Keratinocyte (primary cell): ENCODE measurements at regions not wholly inside any gene's neighbourhood (a gene's known extent, or its start where the extent isn't known, plus 50 kb on each side); places are given as distances from the start of the nearest gene placed in this dataset.

ENCODE experiments used
- EZH2 ChIP-seq: IDR thresholded peaks from one replicate; pipeline ENCODE4 v1.6.1; 2012; ENCODE audit warnings: inconsistent platforms, mild to moderate bottlenecking, low read length, moderate library complexity
- TF ChIP-seq, protein P1 (sequence below), 3 experiments: IDR thresholded peaks in 1 of 3; conservative IDR thresholded peaks in 1 of 3; optimal IDR thresholded peaks in 1 of 3; 2 replicates in 2 of 3; 3 replicates in 1 of 3; pipeline versions ENCODE3 to v1.5.1; 2011; ENCODE audit warnings: low read length in 3 of 3, mild to moderate bottlenecking in 3 of 3, moderate library complexity in 2 of 3, control low read depth in 1 of 3, inconsistent platforms in 1 of 3; ENCODE audit not compliant: insufficient read depth in 2 of 3; ENCODE audit errors: extremely low read depth in 1 of 3

DNA sequence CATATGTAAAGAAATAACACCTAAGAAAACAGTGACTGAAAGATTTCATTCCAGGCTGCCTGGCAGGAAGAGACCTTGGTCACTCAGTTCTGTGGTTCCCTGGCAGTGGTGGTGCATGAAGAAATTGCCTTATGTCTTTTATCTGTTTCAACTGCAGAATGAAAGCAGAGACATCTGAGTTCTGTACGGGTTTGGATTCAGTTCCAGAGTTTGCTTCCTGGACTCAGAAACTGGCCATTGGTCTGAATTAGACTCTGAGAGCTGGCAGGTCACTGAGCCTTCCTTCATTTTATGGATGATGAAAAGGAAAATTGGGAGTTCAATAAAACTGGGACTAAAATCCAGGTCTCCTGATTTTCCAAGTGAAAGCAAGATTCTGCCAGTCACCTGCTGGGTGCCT lies 428.9 kb upstream of the AUTS2 start:
- TF ChIP-seq, protein P1, sequence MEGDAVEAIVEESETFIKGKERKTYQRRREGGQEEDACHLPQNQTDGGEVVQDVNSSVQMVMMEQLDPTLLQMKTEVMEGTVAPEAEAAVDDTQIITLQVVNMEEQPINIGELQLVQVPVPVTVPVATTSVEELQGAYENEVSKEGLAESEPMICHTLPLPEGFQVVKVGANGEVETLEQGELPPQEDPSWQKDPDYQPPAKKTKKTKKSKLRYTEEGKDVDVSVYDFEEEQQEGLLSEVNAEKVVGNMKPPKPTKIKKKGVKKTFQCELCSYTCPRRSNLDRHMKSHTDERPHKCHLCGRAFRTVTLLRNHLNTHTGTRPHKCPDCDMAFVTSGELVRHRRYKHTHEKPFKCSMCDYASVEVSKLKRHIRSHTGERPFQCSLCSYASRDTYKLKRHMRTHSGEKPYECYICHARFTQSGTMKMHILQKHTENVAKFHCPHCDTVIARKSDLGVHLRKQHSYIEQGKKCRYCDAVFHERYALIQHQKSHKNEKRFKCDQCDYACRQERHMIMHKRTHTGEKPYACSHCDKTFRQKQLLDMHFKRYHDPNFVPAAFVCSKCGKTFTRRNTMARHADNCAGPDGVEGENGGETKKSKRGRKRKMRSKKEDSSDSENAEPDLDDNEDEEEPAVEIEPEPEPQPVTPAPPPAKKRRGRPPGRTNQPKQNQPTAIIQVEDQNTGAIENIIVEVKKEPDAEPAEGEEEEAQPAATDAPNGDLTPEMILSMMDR (optimal IDR thresholded peaks at IDR 0.05 in 1 of 3, IDR thresholded peaks at IDR 0.05 in 1 of 3, conservative IDR thresholded peaks at IDR 0.05 in 1 of 3; ENCODE audit: extremely low read depth in 1 of 3, insufficient read depth in 2 of 3, low read length in 3 of 3): no peak
- TF ChIP-seq EZH2: no peak
